ENCODE measurements at regions not wholly inside any gene's neighbourhood (a gene's known extent, or its start where the extent isn't known, plus 50 kb on each side); places are given as distances from the start of the nearest gene placed in this dataset.

- H3K27me3 ChIP-seq (ENCODE audit: control insufficient read depth, insufficient read depth, low read length), result no peaks in the 10 kb centered on the region
- H3K27ac ChIP-seq (ENCODE audit: insufficient read depth, low read length), result no peak overlapping the region
- no peaks in the 10 kb centered on the region for H3K4me1 ChIP-seq (ENCODE audit: control insufficient read depth, extremely low read depth, insufficient read depth, low read length)
- H4K20me1 ChIP-seq (ENCODE audit: control insufficient read depth, extremely low read depth, insufficient read depth, low read length), result no peaks in the 10 kb centered on the region
- H3K9me3 ChIP-seq (ENCODE audit: control insufficient read depth, insufficient read depth, low read depth, low read length), result no peaks in the 10 kb centered on the region
- no peak overlapping the region for H3K4me3 ChIP-seq (replicated peaks in 1 of 4; ENCODE audit: control extremely low read depth in 1 of 4, insufficient read depth in 1 of 4, low read depth in 3 of 4, low read length in 4 of 4)
- TF ChIP-seq EZH2 (IDR thresholded peaks at IDR 0.05; ENCODE audit: low read length, missing control alignments) (no peak), CTCF (conservative IDR thresholded peaks at IDR 0.05 in 1 of 2, IDR thresholded peaks at IDR 0.05 in 1 of 2; ENCODE audit: low read depth in 1 of 2, low read length in 2 of 2) (no peak)
- H3K9ac ChIP-seq (ENCODE audit: insufficient read depth, low read length), result no peak overlapping the region
- DNase-seq (ENCODE audit: low read depth in 2 of 2), result peak; percentile 11 to 14
- no peaks in the 10 kb centered on the region for H3K36me3 ChIP-seq (ENCODE audit: control insufficient read depth, insufficient read depth, low read length)
- H3K79me2 ChIP-seq (ENCODE audit: control insufficient read depth, insufficient read depth, low read length), result no peaks in the 10 kb centered on the region
- no peak overlapping the region for H2AFZ ChIP-seq (ENCODE audit: low read length)
- H3K4me2 ChIP-seq (ENCODE audit: extremely low read depth, insufficient read depth, low read length), result no peak overlapping the region
Measured at GRCh38 chr4:101708293-101709039, 82.1 kb upstream of the BANK1 start.

- TF ChIP-seq EZH2 (IDR thresholded peaks at IDR 0.05; ENCODE audit: low read length, missing control alignments) (no peak), CTCF (conservative IDR thresholded peaks at IDR 0.05 in 1 of 2, IDR thresholded peaks at IDR 0.05 in 1 of 2; ENCODE audit: low read depth in 1 of 2, low read length in 2 of 2) (no peak)
- Histone ChIP-seq H3K27ac (ENCODE audit: insufficient read depth, low read length) (no peak overlapping the region), H3K79me2 (ENCODE audit: control insufficient read depth, insufficient read depth, low read length) (no peaks in the 10 kb centered on the region), H3K9ac (ENCODE audit: insufficient read depth, low read length) (no peak overlapping the region), H3K27me3 (ENCODE audit: control insufficient read depth, insufficient read depth, low read length) (no peaks in the 10 kb centered on the region), H3K4me2 (ENCODE audit: extremely low read depth, insufficient read depth, low read length) (no peak overlapping the region), H4K20me1 (ENCODE audit: control insufficient read depth, extremely low read depth, insufficient read depth, low read length) (no peaks in the 10 kb centered on the region), H3K36me3 (ENCODE audit: control insufficient read depth, insufficient read depth, low read length) (no peaks in the 10 kb centered on the region), H3K9me3 (ENCODE audit: control insufficient read depth, insufficient read depth, low read depth, low read length) (no peaks in the 10 kb centered on the region), H2AFZ (ENCODE audit: low read length) (no peak overlapping the region), H3K4me3 (replicated peaks in 1 of 4; ENCODE audit: control extremely low read depth in 1 of 4, insufficient read depth in 1 of 4, low read depth in 3 of 4, low read length in 4 of 4) (no peak overlapping the region), H3K4me1 (ENCODE audit: control insufficient read depth, extremely low read depth, insufficient read depth, low read length) (no peaks in the 10 kb centered on the region)
- DNase-seq (ENCODE audit: low read depth in 2 of 2), result peak in 1 of 2 donors; percentile 32
Measured at GRCh38 chr4:101707596-101707995, 82.9 kb upstream of the BANK1 start.

GRCh38 chr4:101706535-101707057 lies 83.9 kb upstream of the BANK1 start:
- Histone ChIP-seq H2AFZ (ENCODE audit: low read length) (no peak overlapping the region), H3K27ac (ENCODE audit: insufficient read depth, low read length) (no peak overlapping the region), H3K79me2 (ENCODE audit: control insufficient read depth, insufficient read depth, low read length) (no peaks in the 10 kb centered on the region), H3K4me2 (ENCODE audit: extremely low read depth, insufficient read depth, low read length) (no peak overlapping the region), H3K4me1 (ENCODE audit: control insufficient read depth, extremely low read depth, insufficient read depth, low read length) (no peaks in the 10 kb centered on the region), H3K36me3 (ENCODE audit: control insufficient read depth, insufficient read depth, low read length) (no peaks in the 10 kb centered on the region), H3K4me3 (replicated peaks in 1 of 4; ENCODE audit: control extremely low read depth in 1 of 4, insufficient read depth in 1 of 4, low read depth in 3 of 4, low read length in 4 of 4) (no peak overlapping the region), H3K27me3 (ENCODE audit: control insufficient read depth, insufficient read depth, low read length) (no peaks in the 10 kb centered on the region), H3K9ac (ENCODE audit: insufficient read depth, low read length) (no peak overlapping the region), H3K9me3 (ENCODE audit: control insufficient read depth, insufficient read depth, low read depth, low read length) (no peaks in the 10 kb centered on the region), H4K20me1 (ENCODE audit: control insufficient read depth, extremely low read depth, insufficient read depth, low read length) (no peaks in the 10 kb centered on the region)
- DNase-seq (ENCODE audit: low read depth in 2 of 2), result no peak
- TF ChIP-seq CTCF (conservative IDR thresholded peaks at IDR 0.05 in 1 of 2, IDR thresholded peaks at IDR 0.05 in 1 of 2; ENCODE audit: low read depth in 1 of 2, low read length in 2 of 2) (no peak), EZH2 (IDR thresholded peaks at IDR 0.05; ENCODE audit: low read length, missing control alignments) (no peak)
